GM12878 (cell line): ENCODE measurements at regions not wholly inside any gene's neighbourhood (a gene's known extent, or its start where the extent isn't known, plus 50 kb on each side); places are given as distances from the start of the nearest gene placed in this dataset.

Experiments used
- ATAC-seq: fragments of 200-7000 bp; cut with Tn5 transposase; 3 replicates; pipeline ENCODE4 v1.9.1; 2020; ENCODE audit warnings: mild to moderate bottlenecking, moderate library complexity
- BruUV-seq: library from RNA; stranded (reverse); fragments of 400-500 nt; replicated peaks from 2 replicates; lab custom pipeline; 2021; lab: Mats Ljungman, UMichigan
- CTCF ChIA-PET: fragments of 300-600 bp; sonication (Branson Sonifier 250); formaldehyde crosslinking; extraction: SDS; loops from one replicate; lab custom pipeline; 2021; ENCODE audit warnings: inconsistent platforms; lab: Yijun Ruan, JAX
- POLR2A ChIA-PET: fragments of 350-600 bp; formaldehyde crosslinking; extraction: SDS; loops from one replicate; lab custom pipeline; 2021; ENCODE audit warnings: inconsistent platforms; lab: Charles Lee
- RAD21 ChIA-PET: fragments of 300-600 bp; sonication (Branson Sonifier 250); formaldehyde crosslinking; loops from one replicate; lab custom pipeline; 2023; ENCODE audit warnings: antibody characterized with exemption; ENCODE audit not compliant: unreplicated experiment; lab: Charles Lee
- SMC1A ChIA-PET: fragments of 300-600 bp; sonication (Branson Sonifier 250); formaldehyde crosslinking; loops from one replicate; lab custom pipeline; 2023; ENCODE audit not compliant: unreplicated experiment, uncharacterized antibody; lab: Charles Lee
- DNase-seq: peaks from one replicate; pipeline ENCODE4 v3.0.0-alpha.2; 2011; ENCODE audit warnings: low read depth, low spot score
- FAIRE-seq: peaks from 3 replicates; lab custom pipeline; 2011; peaks lifted over from hg19 to GRCh38; lab: Jason Lieb, UNC
- H2AFZ ChIP-seq: 2 replicates; pipeline ENCODE4 v1.6.0; 2011; ENCODE audit warnings: low read depth, low read length, control low read depth; ENCODE audit not compliant: control insufficient read depth
- H3K27ac ChIP-seq: 2 replicates; pipeline ENCODE4 v1.5.1; 2011; ENCODE audit warnings: control low read depth; ENCODE audit not compliant: control insufficient read depth, insufficient read depth
- H3K27me3 ChIP-seq, 2 experiments: replicated peaks in 1 of 2; 2 replicates each; pipeline versions ENCODE4 v1.6.0 to v1.6.1; 2011; ENCODE audit warnings: low read length in 1 of 2; ENCODE audit not compliant: control insufficient read depth in 2 of 2, insufficient read depth in 2 of 2
- H3K36me3 ChIP-seq, 2 experiments: 2 replicates each; pipeline ENCODE4 v1.5.1; 2011; ENCODE audit warnings: low read length in 1 of 2; ENCODE audit not compliant: control insufficient read depth in 2 of 2, insufficient read depth in 2 of 2
- H3K4me1 ChIP-seq: 2 replicates; pipeline ENCODE4 v1.6.1; 2011; ENCODE audit warnings: mild to moderate bottlenecking, low read length, moderate library complexity, mixed read lengths; ENCODE audit not compliant: control insufficient read depth, insufficient read depth
- H3K4me2 ChIP-seq: 2 replicates; pipeline ENCODE4 v1.6.0; 2011; ENCODE audit warnings: control low read depth; ENCODE audit not compliant: control insufficient read depth, insufficient read depth
- H3K4me3 ChIP-seq: fragments of 200-600 bp; sonication (generic); 2 replicates; pipeline ENCODE4 v1.5.1; 2016
- H3K79me2 ChIP-seq: 2 replicates; pipeline ENCODE4 v1.6.0; 2011; ENCODE audit warnings: low read length; ENCODE audit not compliant: control insufficient read depth, insufficient read depth
- H3K9ac ChIP-seq: 2 replicates; pipeline ENCODE4 v1.8.0; 2011; ENCODE audit warnings: low read length, control low read depth, mixed read lengths; ENCODE audit not compliant: control insufficient read depth, insufficient read depth
- H3K9me3 ChIP-seq: replicated peaks from 3 replicates; pipeline ENCODE4 v1.5.1; 2011; ENCODE audit warnings: mild to moderate bottlenecking, low read length; ENCODE audit not compliant: control insufficient read depth, insufficient read depth
- H4K20me1 ChIP-seq: 2 replicates; pipeline ENCODE4 v1.6.0; 2011; ENCODE audit not compliant: control insufficient read depth, insufficient read depth
- ATF2 ChIP-seq: IDR thresholded peaks from 2 replicates; pipeline ENCODE4 v1.6.1; 2012; ENCODE audit warnings: low read length, inconsistent platforms
- BCL11A ChIP-seq: IDR thresholded peaks from 2 replicates; pipeline ENCODE4 v1.6.1; 2011; ENCODE audit warnings: low read depth, low read length
- BMI1 ChIP-seq: fragments of 450-650 bp; IDR thresholded peaks from 2 replicates; pipeline ENCODE4 v1.6.1; 2016; ENCODE audit warnings: mild to moderate bottlenecking, moderate library complexity, borderline replicate concordance
- CHD2 ChIP-seq: IDR thresholded peaks from 2 replicates; pipeline ENCODE4 v1.6.1; 2011; ENCODE audit warnings: low read depth, low read length, improper control_type of control experiment, borderline replicate concordance
- CREM ChIP-seq: IDR thresholded peaks from 2 replicates; pipeline ENCODE4 v1.6.1; 2014; ENCODE audit warnings: antibody characterized with exemption, low read depth
- DPF2 ChIP-seq: fragments of 450-650 bp; IDR thresholded peaks from 2 replicates; pipeline ENCODE4 v1.6.1; 2017; ENCODE audit warnings: mild to moderate bottlenecking
- FOS ChIP-seq: IDR thresholded peaks from 3 replicates; pipeline ENCODE4 v1.6.1; 2011; ENCODE audit warnings: borderline replicate concordance; ENCODE audit not compliant: insufficient read length; ENCODE audit errors: extremely low read depth
- HDAC2 ChIP-seq: fragments of 200-600 bp; sonication (generic); IDR thresholded peaks from 2 replicates; pipeline ENCODE4 v1.6.1; 2017
- IRF4 ChIP-seq: IDR thresholded peaks from 2 replicates; pipeline ENCODE4 v1.6.1; 2011; ENCODE audit warnings: low read depth, low read length
- KLF5 ChIP-seq: fragments of 450-650 bp; IDR thresholded peaks from 2 replicates; pipeline ENCODE4 v1.6.1; 2014; ENCODE audit warnings: mild to moderate bottlenecking; ENCODE audit not compliant: partially characterized antibody
- MEF2B ChIP-seq: fragments of 450-650 bp; IDR thresholded peaks from 2 replicates; pipeline ENCODE4 v1.6.1; 2018; ENCODE audit warnings: mild to moderate bottlenecking, moderate library complexity; ENCODE audit not compliant: partially characterized antibody, poor library complexity, severe bottlenecking
- NFYB ChIP-seq: IDR thresholded peaks from 2 replicates; pipeline ENCODE4 v1.6.1; 2011; ENCODE audit warnings: low read depth, mild to moderate bottlenecking, low read length, improper control_type of control experiment, moderate library complexity; ENCODE audit not compliant: insufficient read depth
- RCOR1 ChIP-seq: conservative IDR thresholded peaks from 2 replicates; pipeline ENCODE4 v1.6.1; 2012; ENCODE audit warnings: low read depth, low read length, improper control_type of control experiment
- SMAD1 ChIP-seq: fragments of 450-650 bp; IDR thresholded peaks from 2 replicates; pipeline ENCODE4 v1.6.1; 2018; ENCODE audit warnings: mild to moderate bottlenecking, low read depth; ENCODE audit not compliant: partially characterized antibody
- SP1 ChIP-seq: IDR thresholded peaks from one replicate; pipeline ENCODE4 v1.6.1; 2011; ENCODE audit warnings: low read depth, low read length
- STAT1 ChIP-seq: fragments of 450-650 bp; conservative IDR thresholded peaks from 2 replicates; pipeline ENCODE4 v1.6.1; 2014; ENCODE audit warnings: antibody characterized with exemption, mild to moderate bottlenecking
- TBL1XR1 ChIP-seq: IDR thresholded peaks from 2 replicates; pipeline ENCODE4 v1.6.1; 2012; ENCODE audit warnings: low read depth, low read length, improper control_type of control experiment
- TCF7 ChIP-seq: IDR thresholded peaks from 2 replicates; pipeline ENCODE4 v1.6.1; 2014; ENCODE audit warnings: antibody characterized with exemption, borderline replicate concordance
- YY1 ChIP-seq: IDR thresholded peaks from 2 replicates; pipeline ENCODE4 v1.6.1; 2011; ENCODE audit warnings: low read depth, mild to moderate bottlenecking, low read length
- WGBS: methylation state at CpG from one replicate; pipeline ENCODE4 v1.1.6; 2016; ENCODE audit warnings: low lambda C conversion rate; ENCODE audit not compliant: insufficient replicate concordance, insufficient coverage; ENCODE audit errors: missing lambda C conversion rate; 5-methylcytosine and 5-hydroxymethylcytosine counted together
- in situ Hi-C: fragments of 300-500 bp; cut with MboI; formaldehyde crosslinking; loops from 9 replicates; pipeline ENCODE4 v1.14.3; 2018; ENCODE audit warnings: mixed read lengths
- intact Hi-C: fragments of 100-400 bp; cut with micrococcal nuclease; formaldehyde crosslinking; loops from one replicate; pipeline ENCODE4 v1.14.2; 2022; ENCODE audit not compliant: unreplicated experiment
- TF ChIP-seq, protein P1 (sequence below): fragments of 450-650 bp; IDR thresholded peaks from 2 replicates; pipeline ENCODE4 v1.6.1; 2017; ENCODE audit warnings: mild to moderate bottlenecking

GRCh38 chr20:19074828-19075516, 137.5 kb upstream of the SLC24A3 start (continued):
- TF ChIP-seq ATF2 = no peak
- 0 out of 2 replicates have a peak, but pooled peaks have one; percentile 19 for TF ChIP-seq TCF7
- 0 out of 2 replicates have a peak, but pooled peaks have one; percentile 21 for TF ChIP-seq BMI1
- TF ChIP-seq STAT1 = no peak
- 0 out of 2 replicates have a peak, but pooled peaks have one; percentile 53 for TF ChIP-seq BCL11A
- TF ChIP-seq, protein P1, sequence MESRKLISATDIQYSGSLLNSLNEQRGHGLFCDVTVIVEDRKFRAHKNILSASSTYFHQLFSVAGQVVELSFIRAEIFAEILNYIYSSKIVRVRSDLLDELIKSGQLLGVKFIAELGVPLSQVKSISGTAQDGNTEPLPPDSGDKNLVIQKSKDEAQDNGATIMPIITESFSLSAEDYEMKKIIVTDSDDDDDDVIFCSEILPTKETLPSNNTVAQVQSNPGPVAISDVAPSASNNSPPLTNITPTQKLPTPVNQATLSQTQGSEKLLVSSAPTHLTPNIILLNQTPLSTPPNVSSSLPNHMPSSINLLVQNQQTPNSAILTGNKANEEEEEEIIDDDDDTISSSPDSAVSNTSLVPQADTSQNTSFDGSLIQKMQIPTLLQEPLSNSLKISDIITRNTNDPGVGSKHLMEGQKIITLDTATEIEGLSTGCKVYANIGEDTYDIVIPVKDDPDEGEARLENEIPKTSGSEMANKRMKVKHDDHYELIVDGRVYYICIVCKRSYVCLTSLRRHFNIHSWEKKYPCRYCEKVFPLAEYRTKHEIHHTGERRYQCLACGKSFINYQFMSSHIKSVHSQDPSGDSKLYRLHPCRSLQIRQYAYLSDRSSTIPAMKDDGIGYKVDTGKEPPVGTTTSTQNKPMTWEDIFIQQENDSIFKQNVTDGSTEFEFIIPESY = no peak

DNA sequence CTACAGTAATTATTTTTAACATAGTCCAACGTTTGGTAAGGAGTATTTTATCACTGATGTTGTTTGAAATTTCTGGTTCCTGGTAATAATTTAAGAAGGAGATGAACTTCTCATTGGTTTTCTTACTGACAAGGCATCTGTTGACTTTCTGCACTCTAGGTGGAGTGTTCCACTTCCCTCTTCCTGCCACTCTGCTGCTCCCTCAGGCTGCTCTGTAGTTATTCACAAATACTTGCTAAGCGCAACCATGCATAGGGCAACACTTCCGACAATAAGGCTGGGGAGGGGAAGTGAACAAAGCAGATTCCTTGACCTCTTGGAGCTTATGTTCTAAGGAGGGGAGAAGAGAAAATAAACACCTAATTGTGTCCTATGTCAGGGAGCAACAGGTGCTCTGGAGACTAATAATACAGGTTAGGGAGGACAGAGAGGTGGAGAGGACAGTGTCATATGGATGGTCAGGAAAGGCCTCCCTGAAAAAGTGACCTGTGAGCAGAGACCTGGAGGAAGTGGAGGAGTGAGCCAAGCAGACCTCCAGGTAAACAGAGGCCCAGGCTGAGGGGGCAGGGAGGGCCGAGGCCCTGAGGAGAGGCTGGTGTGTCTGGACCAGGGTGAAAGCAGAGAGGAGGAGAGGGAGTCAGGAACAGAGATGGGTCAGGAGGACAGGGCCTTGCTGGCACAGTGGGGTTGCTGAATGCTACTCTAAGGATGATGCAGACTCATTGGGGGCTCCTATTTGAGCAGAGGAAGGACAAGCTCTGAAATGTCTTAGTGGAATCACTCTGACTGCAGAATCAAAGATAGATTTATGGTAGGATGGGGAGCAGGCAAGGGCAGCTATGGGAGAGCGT, 134.8 kb upstream of the SLC24A3 start:
- no peak for DNase-seq
- Histone ChIP-seq H3K4me3 (no peak overlapping the region), H3K79me2 (no peaks in the 10 kb centered on the region)
- in situ Hi-C loops = loop anchor here (10.0 kb wide), 1 partner anchor 443 kb away; no protein-coding TSS in a partner anchor
- TF ChIP-seq FOS = no peak
- no peak for TF ChIP-seq RCOR1
- TF ChIP-seq SMAD1 = no peak
- TF ChIP-seq KLF5 = no peak
- TF ChIP-seq SP1 = no peak
- no peak for TF ChIP-seq DPF2
- no peak for TF ChIP-seq CREM
- TF ChIP-seq IRF4 = no peak
- no peak for TF ChIP-seq CHD2
- no peak for TF ChIP-seq NFYB
- no peak for TF ChIP-seq YY1
- TF ChIP-seq HDAC2 = no peak
- TF ChIP-seq MEF2B = no peak
- no peak for TF ChIP-seq TBL1XR1
- TF ChIP-seq, all 136 proteins: peak for 0
- ChIA-PET CTCF (interaction anchor here (1.3 kb wide), 1 partner anchor 14 kb away, joined by 4 read pairs; no protein-coding TSS in a partner anchor), SMC1A (interaction anchor here (0.7 to 1.6 kb wide), 4 partner anchors 9 to 585 kb away, joined by 3 to 4 read pairs (median 3); no protein-coding TSS in a partner anchor), RAD21 (no interaction called here), POLR2A (no interaction called here)
- no peak overlapping the region for H3K27ac ChIP-seq
- H3K4me1 ChIP-seq = peaks cover 19% of the 10 kb centered on the region
- no peak overlapping the region for H3K9ac ChIP-seq
- H3K36me3 ChIP-seq = no peaks in the 10 kb centered on the region
- FAIRE-seq = no peak
- H3K4me2 ChIP-seq = no peak overlapping the region
- no peaks in the 10 kb centered on the region for H3K9me3 ChIP-seq
- H2AFZ ChIP-seq = no peak overlapping the region
- BruUV-seq = no TSS peak
- WGBS = 39% methylated on average over 5 of the region's 5 CpGs
- ATAC-seq = no peak
- H3K27me3 ChIP-seq = no peaks in the 10 kb centered on the region
- intact Hi-C loops = loop anchor here (10.0 kb wide), 2 partner anchors 107 to 283 kb away; no protein-coding TSS in a partner anchor
- H4K20me1 ChIP-seq = no peaks in the 10 kb centered on the region
